Natural killer cell treated with Interleukin-12 subunit alpha and Interleukin-12 subunit beta and Interleukin-15 and Interleukin-18, amount 100 ng/mL, for 72 hours (primary cell): ENCODE measurements at regions not wholly inside any gene's neighbourhood (a gene's known extent, or its start where the extent isn't known, plus 50 kb on each side); places are given as distances from the start of the nearest gene placed in this dataset.

Source experiments
- ATAC-seq, 2 donors: fragments of 150-1000 bp; cut with Tn5 transposase in 1 of 2; sonication (Bioruptor Pico), chemical (Tn5 transposase) in 1 of 2; 2 replicates each; pipeline ENCODE4 v1.10.0; 2021
- DNase-seq: peaks from one replicate; pipeline ENCODE4 v3.0.0; 2022; ENCODE audit warnings: low spot score
- H3K27ac Mint-ChIP-seq, 2 donors: 1 replicate in 1 of 2; 2 replicates in 1 of 2; pipeline ENCODE4 v1.8.0; 2022; ENCODE audit warnings: mixed read lengths in 2 of 2, mild to moderate bottlenecking in 1 of 2, moderate library complexity in 1 of 2
- H3K27me3 Mint-ChIP-seq, 2 donors: 1 replicate in 1 of 2; 2 replicates in 1 of 2; pipeline ENCODE4 v1.8.0; 2022; ENCODE audit warnings: mixed read lengths in 2 of 2
- H3K36me3 Mint-ChIP-seq: one replicate; pipeline ENCODE4 v1.8.0; 2022; ENCODE audit warnings: mixed read lengths
- H3K4me1 Mint-ChIP-seq, 2 donors: 1 replicate in 1 of 2; 2 replicates in 1 of 2; pipeline ENCODE4 v1.8.0; 2022; ENCODE audit warnings: low read depth in 2 of 2, mixed read lengths in 2 of 2, mild to moderate bottlenecking in 1 of 2
- H3K4me3 Mint-ChIP-seq: one replicate; pipeline ENCODE4 v1.8.0; 2022; ENCODE audit warnings: mixed read lengths
- H3K9me3 Mint-ChIP-seq: 2 replicates; pipeline ENCODE4 v1.8.0; 2022; ENCODE audit warnings: mixed read lengths

GRCh38 chr14:95415993-95416392 lies 96.3 kb upstream of the CLMN start:
- H3K27ac Mint-ChIP-seq: no peak overlapping the region
- H3K4me1 Mint-ChIP-seq: peaks cover 4 to 5% of the 10 kb centered on the region in 2 donors
- no peaks in the 10 kb centered on the region for H3K27me3 Mint-ChIP-seq
- peaks cover 28% of the 10 kb centered on the region for H3K36me3 Mint-ChIP-seq
- DNase-seq (no peak), ATAC-seq (no peak)
- H3K9me3 Mint-ChIP-seq: peaks cover 5% of the 10 kb centered on the region
- H3K4me3 Mint-ChIP-seq: no peak overlapping the region

GRCh38 chr14:95413289-95414215 lies 93.8 kb upstream of the CLMN start:
- H3K9me3 Mint-ChIP-seq: no peaks in the 10 kb centered on the region
- H3K36me3 Mint-ChIP-seq: peaks cover 9% of the 10 kb centered on the region
- no peak overlapping the region for H3K4me3 Mint-ChIP-seq
- peaks cover 0 to under 1% of the 10 kb centered on the region in 2 donors for H3K4me1 Mint-ChIP-seq
- H3K27me3 Mint-ChIP-seq: no peaks in the 10 kb centered on the region
- no peak overlapping the region for H3K27ac Mint-ChIP-seq
- ATAC-seq: no peak
- no peak for DNase-seq

GRCh38 chr14:95410838-95411237 lies 91.1 kb upstream of the CLMN start:
- H3K27ac Mint-ChIP-seq: no peak overlapping the region
- H3K36me3 Mint-ChIP-seq: no peaks in the 10 kb centered on the region
- ATAC-seq: no peak
- DNase-seq: no peak
- no peaks in the 10 kb centered on the region for H3K9me3 Mint-ChIP-seq
- H3K27me3 Mint-ChIP-seq: no peaks in the 10 kb centered on the region
- no peak overlapping the region for H3K4me3 Mint-ChIP-seq
- H3K4me1 Mint-ChIP-seq: no peaks in the 10 kb centered on the region

GRCh38 chr14:95409477-95410272 lies 90.0 kb upstream of the CLMN start:
- H3K4me3 Mint-ChIP-seq: no peak overlapping the region
- H3K27ac Mint-ChIP-seq: no peak overlapping the region
- no peak for ATAC-seq
- H3K9me3 Mint-ChIP-seq: no peaks in the 10 kb centered on the region
- H3K4me1 Mint-ChIP-seq: no peaks in the 10 kb centered on the region
- H3K27me3 Mint-ChIP-seq: no peaks in the 10 kb centered on the region
- H3K36me3 Mint-ChIP-seq: no peaks in the 10 kb centered on the region
- no peak for DNase-seq

- no peaks in the 10 kb centered on the region for H3K9me3 Mint-ChIP-seq
- ATAC-seq: no peak
- H3K4me1 Mint-ChIP-seq: no peaks in the 10 kb centered on the region
- H3K4me3 Mint-ChIP-seq: no peak overlapping the region
- no peak overlapping the region for H3K27ac Mint-ChIP-seq
- H3K36me3 Mint-ChIP-seq: no peaks in the 10 kb centered on the region
- H3K27me3 Mint-ChIP-seq: no peaks in the 10 kb centered on the region
- DNase-seq: no peak
These were observed 89.2 kb upstream of the CLMN start for GRCh38 chr14:95408731-95409476.

- Mint-ChIP-seq H3K27me3 (no peaks in the 10 kb centered on the region), H3K27ac (no peak overlapping the region), H3K9me3 (no peaks in the 10 kb centered on the region), H3K4me3 (no peak overlapping the region), H3K36me3 (no peaks in the 10 kb centered on the region), H3K4me1 (no peaks in the 10 kb centered on the region)
- ATAC-seq (no peak), DNase-seq (no peak)
These were observed 87.6 kb upstream of the CLMN start for GRCh38 chr14:95407354-95407753.

GRCh38 chr14:95406756-95407277 lies 87.1 kb upstream of the CLMN start:
- H3K9me3 Mint-ChIP-seq: no peaks in the 10 kb centered on the region
- no peaks in the 10 kb centered on the region for H3K4me1 Mint-ChIP-seq
- ATAC-seq (no peak), DNase-seq (no peak)
- H3K27ac Mint-ChIP-seq: no peak overlapping the region
- H3K27me3 Mint-ChIP-seq: no peaks in the 10 kb centered on the region
- H3K4me3 Mint-ChIP-seq: no peak overlapping the region
- H3K36me3 Mint-ChIP-seq: no peaks in the 10 kb centered on the region

- no peaks in the 10 kb centered on the region for H3K4me1 Mint-ChIP-seq
- no peak for ATAC-seq
- no peaks in the 10 kb centered on the region for H3K27me3 Mint-ChIP-seq
- no peaks in the 10 kb centered on the region for H3K9me3 Mint-ChIP-seq
- H3K4me3 Mint-ChIP-seq: no peak overlapping the region
- H3K36me3 Mint-ChIP-seq: no peaks in the 10 kb centered on the region
- DNase-seq: no peak
- no peak overlapping the region for H3K27ac Mint-ChIP-seq
These were observed 84.9 kb upstream of the CLMN start for GRCh38 chr14:95404583-95404982.

GRCh38 chr14:95402578-95402977 lies 82.9 kb upstream of the CLMN start:
- Mint-ChIP-seq H3K4me1 (no peaks in the 10 kb centered on the region), H3K27me3 (no peaks in the 10 kb centered on the region), H3K36me3 (no peaks in the 10 kb centered on the region), H3K9me3 (no peaks in the 10 kb centered on the region), H3K27ac (no peak overlapping the region), H3K4me3 (no peak overlapping the region)
- ATAC-seq (no peak), DNase-seq (no peak)

GRCh38 chr14:95402176-95402575 lies 82.5 kb upstream of the CLMN start:
- Mint-ChIP-seq H3K4me1 (no peaks in the 10 kb centered on the region), H3K36me3 (no peaks in the 10 kb centered on the region), H3K27ac (no peak overlapping the region), H3K9me3 (no peaks in the 10 kb centered on the region), H3K4me3 (no peak overlapping the region), H3K27me3 (no peaks in the 10 kb centered on the region)
- ATAC-seq (no peak), DNase-seq (no peak)

- ATAC-seq (no peak), DNase-seq (no peak)
- H3K36me3 Mint-ChIP-seq: no peaks in the 10 kb centered on the region
- H3K9me3 Mint-ChIP-seq: no peaks in the 10 kb centered on the region
- H3K4me3 Mint-ChIP-seq: no peak overlapping the region
- H3K4me1 Mint-ChIP-seq: peaks cover 0 to 4% of the 10 kb centered on the region in 2 donors
- no peak overlapping the region for H3K27ac Mint-ChIP-seq
- peaks cover 4 to 9% of the 10 kb centered on the region in 2 donors for H3K27me3 Mint-ChIP-seq
These were observed 79.2 kb upstream of the CLMN start for GRCh38 chr14:95398630-95399547.

GRCh38 chr14:95397325-95397724 lies 77.6 kb upstream of the CLMN start:
- DNase-seq (no peak), ATAC-seq (no peak)
- no peaks in the 10 kb centered on the region for H3K36me3 Mint-ChIP-seq
- no peaks in the 10 kb centered on the region for H3K9me3 Mint-ChIP-seq
- no peak overlapping the region for H3K27ac Mint-ChIP-seq
- peaks cover 4 to 10% of the 10 kb centered on the region in 2 donors for H3K27me3 Mint-ChIP-seq
- H3K4me3 Mint-ChIP-seq: no peak overlapping the region
- H3K4me1 Mint-ChIP-seq: peaks cover 0 to 4% of the 10 kb centered on the region in 2 donors

- H3K9me3 Mint-ChIP-seq: no peaks in the 10 kb centered on the region
- no peak for DNase-seq
- H3K36me3 Mint-ChIP-seq: no peaks in the 10 kb centered on the region
- H3K27ac Mint-ChIP-seq: no peak overlapping the region
- peaks cover 4 to 10% of the 10 kb centered on the region in 2 donors for H3K27me3 Mint-ChIP-seq
- ATAC-seq: no peak
- no peak overlapping the region for H3K4me3 Mint-ChIP-seq
- H3K4me1 Mint-ChIP-seq: peaks cover 0 to 4% of the 10 kb centered on the region in 2 donors
These were observed 76.5 kb upstream of the CLMN start for GRCh38 chr14:95396221-95396620.
